ENCODE measurements at regions not wholly inside any gene's neighbourhood (a gene's known extent, or its start where the extent isn't known, plus 50 kb on each side); places are given as distances from the start of the nearest gene placed in this dataset.

GRCh38 chr5:2553611-2554010 lies 197.9 kb downstream of the IRX2 start:
- TF ChIP-seq SRF (IDR thresholded peaks at IDR 0.05; ENCODE audit: low read depth, low read length), result no peak
- TF ChIP-seq TAF1 (IDR thresholded peaks at IDR 0.05; ENCODE audit: low read depth, low read length), result no peak
- TF ChIP-seq POLR2A (IDR thresholded peaks at IDR 0.05; ENCODE audit: control extremely low read depth in 1 of 2, low read depth in 2 of 2, low read length in 2 of 2), result no peak
- no peak for TF ChIP-seq EZH2 (IDR thresholded peaks at IDR 0.05; ENCODE audit: low read depth, low read length, severe bottlenecking)
- TF ChIP-seq CREB1 (IDR thresholded peaks at IDR 0.05), result no peak
- TF ChIP-seq CTCF (IDR thresholded peaks at IDR 0.05; ENCODE audit: control extremely low read depth in 1 of 3, insufficient read depth in 1 of 3, low read depth in 1 of 3, low read length in 3 of 3), result no peak
- TF ChIP-seq RXRA (IDR thresholded peaks at IDR 0.05; ENCODE audit: insufficient read depth, low read depth, low read length), result no peak
- no peak for TF ChIP-seq JUN (IDR thresholded peaks at IDR 0.05; ENCODE audit: low read depth, low read length)
- TF ChIP-seq SIN3A (conservative IDR thresholded peaks at IDR 0.05 in 1 of 2, IDR thresholded peaks at IDR 0.05 in 1 of 2; ENCODE audit: low read depth in 1 of 2, low read length in 2 of 2), result no peak
- TF ChIP-seq CHD1 (IDR thresholded peaks at IDR 0.05; ENCODE audit: low read depth, low read length), result no peak
- no peak for TF ChIP-seq CEBPB (IDR thresholded peaks at IDR 0.05; ENCODE audit: low read depth, low read length)
- TF ChIP-seq CHD2 (IDR thresholded peaks at IDR 0.05; ENCODE audit: low read length), result no peak
- no peak for TF ChIP-seq FOSL1 (IDR thresholded peaks at IDR 0.05; ENCODE audit: insufficient read depth, low read depth, low read length)

Measured in H1 (cell line).